Neuronal stem cell (in vitro differentiated cells): ENCODE measurements at regions not wholly inside any gene's neighbourhood (a gene's known extent, or its start where the extent isn't known, plus 50 kb on each side); places are given as distances from the start of the nearest gene placed in this dataset.

Experiments used
- DNase-seq: peaks from one replicate; pipeline ENCODE4 v3.0.0-alpha.2; 2013; ENCODE audit warnings: low spot score
- H2AFZ ChIP-seq: one replicate; pipeline ENCODE4 v1.6.1; 2013; ENCODE audit warnings: mild to moderate bottlenecking, low read length, inconsistent platforms
- H2AK5ac ChIP-seq: 2 replicates; pipeline ENCODE4 v1.6.1; 2013; ENCODE audit warnings: low read depth, mild to moderate bottlenecking, inconsistent platforms, low read length, moderate library complexity, mixed read lengths
- H2BK120ac ChIP-seq: 2 replicates; pipeline ENCODE4 v1.6.1; 2013; ENCODE audit warnings: low read depth, mild to moderate bottlenecking, inconsistent platforms, low read length, moderate library complexity, mixed read lengths
- H2BK12ac ChIP-seq: one replicate; pipeline ENCODE4 v1.6.1; 2013; ENCODE audit warnings: low read length, inconsistent platforms
- H2BK15ac ChIP-seq: 2 replicates; pipeline ENCODE4 v1.6.1; 2013; ENCODE audit warnings: mild to moderate bottlenecking, low read length, inconsistent platforms, mixed read lengths
- H2BK5ac ChIP-seq: one replicate; pipeline ENCODE4 v1.6.1; 2013; ENCODE audit warnings: inconsistent platforms, mild to moderate bottlenecking, low read length, moderate library complexity
- H3K14ac ChIP-seq: one replicate; pipeline ENCODE4 v1.6.1; 2013; ENCODE audit warnings: low read length, inconsistent platforms
- H3K18ac ChIP-seq: 2 replicates; pipeline ENCODE4 v1.6.1; 2013; ENCODE audit warnings: low read length, inconsistent platforms
- H3K23ac ChIP-seq: 2 replicates; pipeline ENCODE4 v1.6.1; 2013; ENCODE audit warnings: low read depth, mild to moderate bottlenecking, mixed read lengths, low read length, inconsistent platforms; ENCODE audit not compliant: poor library complexity
- H3K27ac ChIP-seq: replicated peaks from 3 replicates; pipeline ENCODE4 v1.5.1; 2013; ENCODE audit warnings: low read length, inconsistent platforms
- H3K27me3 ChIP-seq, 3 experiments: 2 replicates each; pipeline ENCODE4 v1.6.1; 2013; ENCODE audit warnings: low read length in 3 of 3, mild to moderate bottlenecking in 2 of 3, inconsistent platforms in 1 of 3, low read depth in 1 of 3, mixed read lengths in 1 of 3, moderate library complexity in 1 of 3; ENCODE audit not compliant: control insufficient read depth in 3 of 3, insufficient read depth in 3 of 3
- H3K36me3 ChIP-seq, 2 donors: replicated peaks in 1 of 2; 2 replicates each; pipeline ENCODE4 v1.6.1; 2013; ENCODE audit warnings: low read length in 2 of 2; ENCODE audit not compliant: control insufficient read depth in 2 of 2, insufficient read depth in 2 of 2
- H3K4ac ChIP-seq: 2 replicates; pipeline ENCODE4 v1.6.1; 2013; ENCODE audit warnings: inconsistent platforms, mild to moderate bottlenecking, low read length, moderate library complexity
- H3K4me1 ChIP-seq, 2 donors: 1 replicate in 1 of 2; 2 replicates in 1 of 2; pipeline ENCODE4 v1.6.1; 2013; ENCODE audit warnings: low read length in 2 of 2, low read depth in 1 of 2; ENCODE audit not compliant: control insufficient read depth in 2 of 2, insufficient read depth in 1 of 2
- H3K4me2 ChIP-seq: one replicate; pipeline ENCODE4 v1.6.1; 2013; ENCODE audit warnings: mild to moderate bottlenecking, low read length, inconsistent platforms; ENCODE audit not compliant: insufficient read depth, poor library complexity, severe bottlenecking
- H3K4me3 ChIP-seq, 2 donors: 2 replicates each; pipeline ENCODE4 v1.5.1; 2013; ENCODE audit warnings: low read length in 2 of 2, mild to moderate bottlenecking in 2 of 2, inconsistent platforms in 1 of 2, moderate library complexity in 1 of 2
- H3K79me1 ChIP-seq: one replicate; pipeline ENCODE4 v1.6.1; 2013; ENCODE audit warnings: low read depth, mild to moderate bottlenecking, inconsistent platforms, low read length, moderate library complexity
- H3K9ac ChIP-seq: one replicate; pipeline ENCODE4 v1.6.1; 2013; ENCODE audit warnings: mild to moderate bottlenecking, low read depth, low read length, inconsistent platforms; ENCODE audit not compliant: poor library complexity
- H3K9me3 ChIP-seq, 2 donors: replicated peaks in 1 of 2; 2 replicates each; pipeline versions ENCODE3 to v1.6.1; 2013; ENCODE audit warnings: low read length in 2 of 2, mild to moderate bottlenecking in 2 of 2, inconsistent platforms in 1 of 2, low read depth in 1 of 2, mixed read lengths in 1 of 2, moderate library complexity in 1 of 2; ENCODE audit not compliant: control insufficient read depth in 2 of 2, insufficient read depth in 1 of 2
- H4K8ac ChIP-seq: one replicate; pipeline ENCODE4 v1.6.1; 2013; ENCODE audit warnings: low read depth, mild to moderate bottlenecking, inconsistent platforms, low read length, moderate library complexity
- H4K91ac ChIP-seq: one replicate; pipeline ENCODE4 v1.6.1; 2013; ENCODE audit warnings: low read length, low read depth, mild to moderate bottlenecking, inconsistent platforms; ENCODE audit not compliant: poor library complexity
- WGBS, 2 donors: extraction: QIAGEN DNeasy Blood & Tissue Kit; methylation state at CpG; one replicate each; pipeline ENCODE4 v1.1.7; 2013; ENCODE audit warnings: missing lambda C conversion rate in 2 of 2, mixed read lengths in 1 of 2; ENCODE audit not compliant: insufficient read length in 2 of 2, insufficient replicate concordance in 1 of 2; ENCODE audit errors: extremely low coverage in 2 of 2; 5-methylcytosine and 5-hydroxymethylcytosine counted together

DNA sequence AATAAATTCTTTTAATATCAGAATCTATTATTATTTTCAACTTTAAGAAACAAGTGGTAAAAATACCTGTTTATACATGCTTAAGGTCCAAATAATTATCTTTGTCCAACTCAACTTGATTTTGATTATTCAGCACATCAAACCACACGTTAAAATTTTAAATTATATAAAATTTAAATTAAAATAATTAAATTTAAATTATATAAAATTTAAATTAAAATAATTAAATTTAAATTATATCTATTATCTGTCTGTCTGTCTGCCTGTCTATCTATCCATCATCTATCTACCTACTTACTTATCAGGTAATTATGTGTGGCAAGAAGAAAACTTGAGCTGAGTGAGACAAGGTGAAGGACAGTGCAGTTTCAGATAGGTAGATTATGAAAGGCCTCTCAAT lies 605.3 kb upstream of the RIOK2 start:
- Histone ChIP-seq H4K91ac (no peak overlapping the region), H3K23ac (no peak overlapping the region), H3K27me3 (no peaks in the 10 kb centered on the region), H3K36me3 (no peaks in the 10 kb centered on the region), H2BK5ac (no peak overlapping the region), H3K79me1 (no peaks in the 10 kb centered on the region), H2AK5ac (no peak overlapping the region), H3K9me3 (no peaks in the 10 kb centered on the region), H3K27ac (no peak overlapping the region), H3K4me3 (no peak overlapping the region), H3K18ac (no peak overlapping the region), H3K4me1 (no peaks in the 10 kb centered on the region), H3K14ac (no peak overlapping the region), H3K4me2 (no peak overlapping the region), H4K8ac (no peak overlapping the region), H2BK120ac (no peak overlapping the region), H3K9ac (no peak overlapping the region), H2AFZ (no peak overlapping the region), H3K4ac (no peak overlapping the region), H2BK12ac (no peak overlapping the region), H2BK15ac (no peak overlapping the region)
- DNase-seq, result no peak
- 100% methylated on average over 1 of the region's 1 CpG; no CpG with 5 or more reads in 1 of the 2 donors for WGBS, 2 donors

DNA sequence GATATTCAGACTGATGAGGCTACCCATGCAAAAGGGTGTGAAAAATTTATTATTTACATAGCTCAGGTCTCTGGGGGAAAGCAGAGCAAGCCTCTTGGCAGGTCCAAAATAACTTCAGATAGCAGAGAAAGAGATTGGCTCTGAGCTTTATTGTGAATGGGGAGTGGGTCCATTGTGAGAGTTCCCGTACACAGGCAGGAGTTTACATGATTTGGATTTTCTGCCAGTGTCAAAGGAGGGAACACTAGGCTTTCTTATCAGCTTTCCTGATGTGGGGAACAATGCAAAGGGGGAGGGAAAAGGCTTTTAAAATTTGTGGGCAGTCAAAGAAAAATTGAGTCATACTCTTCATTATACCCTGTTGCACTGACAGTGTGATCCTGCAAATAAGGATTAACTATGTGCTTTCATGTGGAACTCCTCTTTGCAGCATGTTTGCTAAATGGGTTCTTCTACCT lies 615.0 kb upstream of the RIOK2 start:
- Histone ChIP-seq H3K36me3 (no peaks in the 10 kb centered on the region), H4K91ac (no peak overlapping the region), H3K4ac (no peak overlapping the region), H2BK120ac (no peak overlapping the region), H3K23ac (no peak overlapping the region), H3K18ac (no peak overlapping the region), H4K8ac (no peak overlapping the region), H3K79me1 (no peaks in the 10 kb centered on the region), H2AFZ (peak overlapping the region; percentile 61), H3K9ac (no peak overlapping the region), H3K4me2 (no peak overlapping the region), H3K4me3 (no peak overlapping the region), H3K9me3 (peaks cover 0 to 4% of the 10 kb centered on the region in 2 donors), H2BK5ac (no peak overlapping the region), H2AK5ac (no peak overlapping the region), H2BK12ac (no peak overlapping the region), H2BK15ac (no peak overlapping the region), H3K27me3 (no peaks in the 10 kb centered on the region), H3K4me1 (peaks cover 0 to 30% of the 10 kb centered on the region in 2 donors), H3K27ac (peak overlapping the region; percentile 3), H3K14ac (no peak overlapping the region)
- no peak for DNase-seq
- no CpG with 5 or more reads among the region's 1 CpG for WGBS, 2 donors

DNA sequence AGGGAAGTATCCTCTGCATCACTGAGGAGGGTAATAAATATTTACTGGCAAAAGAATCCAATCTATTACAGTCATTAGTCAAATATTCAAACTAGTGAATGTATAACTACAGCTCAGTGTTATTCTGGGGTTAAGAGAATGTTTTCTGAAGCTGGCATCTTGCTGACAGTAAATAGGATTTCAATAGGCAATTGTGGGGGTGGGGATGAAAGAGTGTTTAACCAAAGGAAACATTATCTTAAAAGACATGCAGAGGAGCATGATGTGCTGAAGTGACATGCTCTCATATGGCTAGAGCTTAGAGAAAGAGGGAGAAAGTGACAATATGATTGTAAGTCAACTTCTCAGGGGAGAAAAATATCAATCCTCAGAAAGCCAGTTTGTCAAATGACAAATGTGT lies 618.4 kb upstream of the RIOK2 start:
- Histone ChIP-seq H4K91ac (no peak overlapping the region), H2AFZ (no peak overlapping the region), H3K9ac (no peak overlapping the region), H3K18ac (no peak overlapping the region), H3K23ac (no peak overlapping the region), H3K36me3 (no peaks in the 10 kb centered on the region), H3K9me3 (peaks cover 0 to 19% of the 10 kb centered on the region in 2 donors), H3K14ac (no peak overlapping the region), H3K4me1 (peaks cover 0 to 30% of the 10 kb centered on the region in 2 donors), H3K79me1 (no peaks in the 10 kb centered on the region), H3K4me2 (no peak overlapping the region), H3K27ac (no peak overlapping the region), H3K4me3 (no peak overlapping the region), H2BK12ac (no peak overlapping the region), H4K8ac (no peak overlapping the region), H2AK5ac (no peak overlapping the region), H3K4ac (no peak overlapping the region), H2BK15ac (no peak overlapping the region), H3K27me3 (no peaks in the 10 kb centered on the region), H2BK5ac (no peak overlapping the region), H2BK120ac (no peak overlapping the region)
- no peak for DNase-seq

DNA sequence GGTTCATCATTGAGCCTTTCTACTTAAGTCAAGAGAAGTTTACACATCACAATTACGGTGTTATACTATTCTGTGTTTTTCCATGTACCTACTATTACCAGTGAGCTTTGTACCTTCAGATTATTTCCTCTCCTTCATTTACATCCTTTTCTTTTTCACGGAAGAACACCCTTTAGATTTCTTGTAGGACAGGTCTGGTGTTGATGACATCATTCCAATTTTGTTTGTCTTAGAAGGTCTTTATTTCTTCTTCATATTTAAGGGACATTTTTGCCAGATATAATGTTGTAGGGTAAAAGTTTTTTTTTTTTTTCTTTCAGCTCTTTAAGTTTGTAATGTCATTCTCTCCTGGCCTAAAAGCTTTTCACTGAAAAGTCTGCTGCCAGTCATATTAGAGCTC lies 637.1 kb upstream of the RIOK2 start:
- no peak overlapping the region for H3K14ac ChIP-seq
- no peak overlapping the region for H4K91ac ChIP-seq
- DNase-seq, result no peak
- H2BK5ac ChIP-seq, result no peak overlapping the region
- H3K79me1 ChIP-seq, result no peaks in the 10 kb centered on the region
- no peak overlapping the region for H3K18ac ChIP-seq
- no peak overlapping the region for H2AFZ ChIP-seq
- H3K27ac ChIP-seq, result no peak overlapping the region
- H2AK5ac ChIP-seq, result no peak overlapping the region
- no peak overlapping the region for H2BK15ac ChIP-seq
- no peak overlapping the region for H4K8ac ChIP-seq
- H3K27me3 ChIP-seq, result no peaks in the 10 kb centered on the region
- H2BK12ac ChIP-seq, result no peak overlapping the region
- no peak overlapping the region for H3K4me3 ChIP-seq
- H3K4ac ChIP-seq, result no peak overlapping the region
- no peak overlapping the region for H3K9ac ChIP-seq
- H3K23ac ChIP-seq, result no peak overlapping the region
- no peaks in the 10 kb centered on the region for H3K36me3 ChIP-seq
- WGBS, 2 donors, result no CpG with 5 or more reads among the region's 2 CpGs
- H3K9me3 ChIP-seq, result peaks cover 0 to 6% of the 10 kb centered on the region in 2 donors
- no peaks in the 10 kb centered on the region for H3K4me1 ChIP-seq
- no peak overlapping the region for H2BK120ac ChIP-seq
- H3K4me2 ChIP-seq, result no peak overlapping the region
